ENCODE measurements at regions not wholly inside any gene's neighbourhood (a gene's known extent, or its start where the extent isn't known, plus 50 kb on each side); places are given as distances from the start of the nearest gene placed in this dataset.

- Histone ChIP-seq H3K9me1 (ENCODE audit: control insufficient read depth, extremely low read depth, insufficient read depth, low read length) (no peaks in the 10 kb centered on the region), H4K20me1 (ENCODE audit: control insufficient read depth, extremely low read depth, insufficient read depth, low read length) (no peaks in the 10 kb centered on the region), H3K79me2 (ENCODE audit: control insufficient read depth, insufficient read depth, low read length) (no peaks in the 10 kb centered on the region), H3K4me1 (ENCODE audit: control insufficient read depth, extremely low read depth, insufficient read depth, low read length) (no peaks in the 10 kb centered on the region), H3K36me3 (ENCODE audit: control insufficient read depth in 2 of 2, extremely low read depth in 1 of 2, insufficient read depth in 2 of 2, low read length in 2 of 2) (no peaks in the 10 kb centered on the region), H3K27ac (ENCODE audit: control insufficient read depth, insufficient read depth, low read length) (no peak overlapping the region), H3K4me2 (ENCODE audit: control insufficient read depth, extremely low read depth, insufficient read depth, low read depth, low read length) (no peak overlapping the region), H2AFZ (ENCODE audit: control insufficient read depth, low read length) (no peak overlapping the region), H3K9me3 (ENCODE audit: control insufficient read depth, low read depth, low read length) (no peaks in the 10 kb centered on the region), H3K9ac (ENCODE audit: control insufficient read depth, extremely low read depth, insufficient read depth, low read length) (no peak overlapping the region), H3K27me3 (ENCODE audit: control insufficient read depth, extremely low read depth, insufficient read depth, low read length) (no peaks in the 10 kb centered on the region), H3K4me3 (ENCODE audit: control insufficient read depth in 2 of 3, extremely low read depth in 1 of 3, insufficient read depth in 2 of 3, low read depth in 1 of 3, low read length in 3 of 3) (no peak overlapping the region)
- TF ChIP-seq CTCF (optimal IDR thresholded peaks at IDR 0.05 in 1 of 3, IDR thresholded peaks at IDR 0.05 in 1 of 3, conservative IDR thresholded peaks at IDR 0.05 in 1 of 3; ENCODE audit: extremely low read depth in 1 of 3, insufficient read depth in 2 of 3, low read length in 3 of 3): no peak
- no peak for TF ChIP-seq EZH2 (IDR thresholded peaks at IDR 0.05; ENCODE audit: low read length)
- DNase-seq (ENCODE audit: low read depth, low spot score) (no peak), FAIRE-seq (no peak)
- dilution Hi-C loops (cut with MboI; ENCODE audit: extremely low pct_ligation_motif_present, low sequenced_read_pairs): no loop called here
Observed at GRCh38 chr12:76247026-76247646, 101.1 kb downstream of the BBS10 start.

GRCh38 chr12:76246611-76247010 lies 101.6 kb downstream of the BBS10 start:
- Histone ChIP-seq H3K4me2 (ENCODE audit: control insufficient read depth, extremely low read depth, insufficient read depth, low read depth, low read length) (no peak overlapping the region), H3K9me3 (ENCODE audit: control insufficient read depth, low read depth, low read length) (no peaks in the 10 kb centered on the region), H2AFZ (ENCODE audit: control insufficient read depth, low read length) (no peak overlapping the region), H3K4me1 (ENCODE audit: control insufficient read depth, extremely low read depth, insufficient read depth, low read length) (no peaks in the 10 kb centered on the region), H3K27ac (ENCODE audit: control insufficient read depth, insufficient read depth, low read length) (no peak overlapping the region), H3K4me3 (ENCODE audit: control insufficient read depth in 2 of 3, extremely low read depth in 1 of 3, insufficient read depth in 2 of 3, low read depth in 1 of 3, low read length in 3 of 3) (no peak overlapping the region), H3K79me2 (ENCODE audit: control insufficient read depth, insufficient read depth, low read length) (no peaks in the 10 kb centered on the region), H3K36me3 (ENCODE audit: control insufficient read depth in 2 of 2, extremely low read depth in 1 of 2, insufficient read depth in 2 of 2, low read length in 2 of 2) (no peaks in the 10 kb centered on the region), H3K9me1 (ENCODE audit: control insufficient read depth, extremely low read depth, insufficient read depth, low read length) (no peaks in the 10 kb centered on the region), H4K20me1 (ENCODE audit: control insufficient read depth, extremely low read depth, insufficient read depth, low read length) (no peaks in the 10 kb centered on the region), H3K9ac (ENCODE audit: control insufficient read depth, extremely low read depth, insufficient read depth, low read length) (no peak overlapping the region), H3K27me3 (ENCODE audit: control insufficient read depth, extremely low read depth, insufficient read depth, low read length) (no peaks in the 10 kb centered on the region)
- dilution Hi-C loops (cut with MboI; ENCODE audit: extremely low pct_ligation_motif_present, low sequenced_read_pairs): no loop called here
- DNase-seq (ENCODE audit: low read depth, low spot score) (no peak), FAIRE-seq (no peak)
- TF ChIP-seq EZH2 (IDR thresholded peaks at IDR 0.05; ENCODE audit: low read length): no peak
- no peak for TF ChIP-seq CTCF (optimal IDR thresholded peaks at IDR 0.05 in 1 of 3, IDR thresholded peaks at IDR 0.05 in 1 of 3, conservative IDR thresholded peaks at IDR 0.05 in 1 of 3; ENCODE audit: extremely low read depth in 1 of 3, insufficient read depth in 2 of 3, low read length in 3 of 3)
